Kidney epithelial cell (primary cell): ENCODE measurements at regions not wholly inside any gene's neighbourhood (a gene's known extent, or its start where the extent isn't known, plus 50 kb on each side); places are given as distances from the start of the nearest gene placed in this dataset.

Source experiments
- DNase-seq: peaks from one replicate; pipeline ENCODE4 v3.0.0-alpha.2; 2010; ENCODE audit warnings: low read depth
- H3K27me3 ChIP-seq: 2 replicates; pipeline ENCODE4 v1.6.0; 2011; ENCODE audit warnings: low read length; ENCODE audit not compliant: control insufficient read depth, insufficient read depth
- H3K36me3 ChIP-seq: 2 replicates; pipeline ENCODE4 v1.5.1; 2011; ENCODE audit warnings: low read length; ENCODE audit not compliant: control insufficient read depth, insufficient read depth
- H3K4me3 ChIP-seq: 2 replicates; pipeline ENCODE4 v1.5.1; 2011; ENCODE audit warnings: low read depth, mild to moderate bottlenecking, control low read depth, low read length
- TF ChIP-seq, protein P1 (sequence below): IDR thresholded peaks from 2 replicates; pipeline ENCODE4 v1.5.1; 2011; ENCODE audit warnings: mild to moderate bottlenecking, moderate library complexity, low read length, control low read depth, inconsistent platforms; ENCODE audit not compliant: insufficient read depth, poor library complexity, severe bottlenecking

DNA sequence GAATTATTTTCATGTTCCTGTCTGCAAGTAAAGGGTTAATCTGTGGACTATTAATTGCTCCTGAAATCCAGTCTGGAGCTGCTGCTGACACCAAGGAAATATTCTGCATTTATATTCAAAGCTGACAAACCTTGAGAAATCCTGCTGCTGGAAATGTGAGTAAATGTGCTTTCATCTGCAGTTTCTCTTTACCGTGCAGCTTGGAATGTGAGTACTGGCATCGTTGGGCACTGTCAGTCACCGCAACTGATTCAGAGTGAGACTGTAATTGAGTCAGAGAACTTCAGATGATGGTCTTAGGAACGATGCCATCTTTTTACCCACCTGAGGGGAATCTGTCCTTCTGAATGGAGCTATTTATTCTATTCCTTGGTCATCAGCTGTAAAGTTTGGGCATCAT lies 420.6 kb downstream of the SIPA1L2 start:
- H3K36me3 ChIP-seq: no peaks in the 10 kb centered on the region
- TF ChIP-seq, protein P1, sequence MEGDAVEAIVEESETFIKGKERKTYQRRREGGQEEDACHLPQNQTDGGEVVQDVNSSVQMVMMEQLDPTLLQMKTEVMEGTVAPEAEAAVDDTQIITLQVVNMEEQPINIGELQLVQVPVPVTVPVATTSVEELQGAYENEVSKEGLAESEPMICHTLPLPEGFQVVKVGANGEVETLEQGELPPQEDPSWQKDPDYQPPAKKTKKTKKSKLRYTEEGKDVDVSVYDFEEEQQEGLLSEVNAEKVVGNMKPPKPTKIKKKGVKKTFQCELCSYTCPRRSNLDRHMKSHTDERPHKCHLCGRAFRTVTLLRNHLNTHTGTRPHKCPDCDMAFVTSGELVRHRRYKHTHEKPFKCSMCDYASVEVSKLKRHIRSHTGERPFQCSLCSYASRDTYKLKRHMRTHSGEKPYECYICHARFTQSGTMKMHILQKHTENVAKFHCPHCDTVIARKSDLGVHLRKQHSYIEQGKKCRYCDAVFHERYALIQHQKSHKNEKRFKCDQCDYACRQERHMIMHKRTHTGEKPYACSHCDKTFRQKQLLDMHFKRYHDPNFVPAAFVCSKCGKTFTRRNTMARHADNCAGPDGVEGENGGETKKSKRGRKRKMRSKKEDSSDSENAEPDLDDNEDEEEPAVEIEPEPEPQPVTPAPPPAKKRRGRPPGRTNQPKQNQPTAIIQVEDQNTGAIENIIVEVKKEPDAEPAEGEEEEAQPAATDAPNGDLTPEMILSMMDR: no peak
- H3K27me3 ChIP-seq: no peaks in the 10 kb centered on the region
- DNase-seq: no peak
- no peak overlapping the region for H3K4me3 ChIP-seq

DNA sequence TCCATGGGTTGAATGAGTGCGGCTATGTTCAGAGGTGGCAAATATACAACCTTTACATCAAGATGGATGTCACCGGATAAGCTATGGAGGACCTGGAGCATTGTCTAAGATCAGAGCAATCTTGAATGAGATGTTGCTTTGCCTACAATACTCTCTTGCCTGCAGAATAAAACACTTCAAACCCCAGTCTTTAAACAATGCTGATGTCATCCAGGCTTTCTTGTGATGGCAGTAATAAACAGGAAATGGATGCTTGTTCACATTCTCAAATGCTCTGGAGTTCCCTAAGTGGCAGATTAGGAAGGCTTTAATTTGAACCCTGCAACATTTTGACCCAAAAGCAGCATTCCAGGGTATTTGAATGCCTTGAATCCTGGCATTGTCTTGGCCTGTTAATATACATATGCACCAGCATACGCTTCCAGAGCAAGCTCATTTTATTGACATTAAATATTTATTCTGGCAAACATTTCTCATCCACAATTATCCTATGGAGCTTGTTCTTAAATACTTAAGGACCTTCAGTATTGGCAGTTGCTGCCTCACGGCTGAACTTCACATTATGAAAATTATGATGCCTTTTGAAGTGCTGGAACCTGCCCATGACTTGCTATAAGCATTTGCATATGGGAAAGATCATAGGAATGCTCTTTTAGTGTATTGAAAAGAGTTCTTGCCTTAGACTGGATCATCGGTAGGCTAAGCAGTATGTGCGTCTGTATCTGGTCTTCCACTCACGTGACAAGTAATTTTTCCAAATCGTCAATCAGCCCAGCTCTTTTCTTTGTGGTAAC lies 422.7 kb downstream of the SIPA1L2 start:
- TF ChIP-seq, protein P1: no peak
- no peak for DNase-seq
- H3K4me3 ChIP-seq: no peak overlapping the region
- H3K27me3 ChIP-seq: no peaks in the 10 kb centered on the region
- no peaks in the 10 kb centered on the region for H3K36me3 ChIP-seq

DNA sequence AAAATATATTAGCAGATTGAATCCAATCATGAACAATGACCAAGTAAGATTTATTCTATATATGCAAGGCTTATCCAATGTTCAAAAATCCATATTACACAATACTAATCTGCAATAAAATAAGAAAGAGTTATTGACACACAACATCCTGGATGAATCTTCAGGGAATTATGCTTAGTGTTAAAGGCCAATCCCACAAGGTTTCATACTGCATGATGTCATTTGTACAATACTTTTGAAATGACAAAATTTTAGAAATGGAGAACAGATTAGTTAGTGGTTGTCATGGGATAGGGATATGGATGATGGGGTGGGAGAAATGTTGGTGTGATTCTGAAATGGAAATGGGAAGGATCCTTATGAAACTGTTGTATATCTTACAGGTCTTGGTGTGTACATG lies 425.7 kb downstream of the SIPA1L2 start:
- H3K36me3 ChIP-seq: no peaks in the 10 kb centered on the region
- H3K4me3 ChIP-seq: no peak overlapping the region
- TF ChIP-seq, protein P1: no peak
- no peak for DNase-seq
- no peaks in the 10 kb centered on the region for H3K27me3 ChIP-seq

DNA sequence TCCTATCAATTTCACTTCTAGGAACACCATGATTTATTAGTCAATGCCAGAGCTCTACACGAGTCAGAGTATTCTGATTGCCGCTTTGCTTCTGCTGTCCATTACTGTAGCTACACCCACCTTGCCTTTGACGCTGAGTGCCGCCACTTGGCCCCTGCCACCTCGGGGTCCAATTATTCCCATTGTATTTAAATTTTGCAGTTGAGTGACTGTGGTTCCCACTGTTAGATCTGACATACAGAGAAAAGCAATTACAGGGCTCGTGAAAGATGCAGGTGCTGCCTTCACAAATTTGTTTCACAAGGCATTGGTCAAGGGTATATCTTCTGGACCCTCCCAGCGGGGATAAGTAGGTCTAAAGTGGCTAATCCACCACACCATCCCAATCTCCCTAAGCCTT lies 428.9 kb downstream of the SIPA1L2 start:
- no peak for DNase-seq
- H3K4me3 ChIP-seq: no peak overlapping the region
- TF ChIP-seq, protein P1: no peak
- H3K36me3 ChIP-seq: no peaks in the 10 kb centered on the region
- no peaks in the 10 kb centered on the region for H3K27me3 ChIP-seq

DNA sequence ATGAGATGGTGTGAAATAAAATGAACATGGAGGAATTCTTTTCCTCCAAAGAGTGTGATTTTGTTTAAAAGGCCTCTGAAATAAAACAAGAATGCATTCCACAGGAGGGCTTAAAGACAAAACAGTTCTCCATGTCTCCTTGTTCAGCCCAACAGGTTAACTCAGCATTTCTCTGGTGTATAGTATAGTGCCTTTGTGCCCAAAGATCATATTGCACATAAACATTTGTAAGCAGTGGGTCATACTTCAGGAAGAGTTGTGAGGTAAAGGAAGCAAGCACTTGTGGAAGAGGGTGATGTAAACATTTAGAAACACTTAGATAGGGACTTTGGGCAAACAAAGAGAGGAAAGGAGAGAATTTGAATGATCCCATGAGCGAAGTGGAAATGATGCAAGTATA lies 433.9 kb downstream of the SIPA1L2 start:
- Histone ChIP-seq H3K4me3 (no peak overlapping the region), H3K27me3 (no peaks in the 10 kb centered on the region), H3K36me3 (no peaks in the 10 kb centered on the region)
- TF ChIP-seq, protein P1: no peak
- no peak for DNase-seq

DNA sequence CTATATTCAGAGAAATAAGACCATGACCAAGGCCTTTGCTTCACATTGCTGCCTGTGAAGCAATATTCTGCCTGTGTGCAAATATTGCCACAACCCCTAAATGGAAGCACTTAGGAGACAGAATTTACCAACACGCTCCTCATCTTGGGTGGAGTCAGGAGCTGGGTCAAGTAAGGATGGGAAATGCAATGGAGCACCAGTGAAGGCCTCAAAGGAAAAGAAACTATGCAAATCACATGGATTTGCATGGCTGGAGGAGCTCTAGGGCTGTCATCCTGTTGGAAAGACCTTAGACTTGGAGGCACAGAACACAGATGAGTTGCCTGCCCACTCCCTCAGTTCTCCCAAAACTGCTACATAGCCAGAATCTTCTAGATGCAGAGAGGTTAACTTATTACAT lies 435.5 kb downstream of the SIPA1L2 start:
- Histone ChIP-seq H3K4me3 (no peak overlapping the region), H3K36me3 (no peaks in the 10 kb centered on the region), H3K27me3 (no peaks in the 10 kb centered on the region)
- no peak for DNase-seq
- TF ChIP-seq, protein P1: no peak
